Fibroblast of the aortic adventitia (primary cell): ENCODE measurements at regions not wholly inside any gene's neighbourhood (a gene's known extent, or its start where the extent isn't known, plus 50 kb on each side); places are given as distances from the start of the nearest gene placed in this dataset.

Experiments
- DNase-seq: peaks from one replicate; pipeline ENCODE4 v3.0.0-alpha.2; 2010; ENCODE audit warnings: low read depth
- H3K4me3 ChIP-seq: 2 replicates; pipeline ENCODE4 v1.5.1; 2011; ENCODE audit warnings: low read depth, mild to moderate bottlenecking, control low read depth, low read length, moderate library complexity
- CTCF ChIP-seq: IDR thresholded peaks from 2 replicates; pipeline ENCODE4 v1.5.1; 2011; ENCODE audit warnings: mild to moderate bottlenecking, low read length, control low read depth, inconsistent platforms; ENCODE audit not compliant: insufficient read depth

GRCh38 chr13:73335944-73336343 is 277.1 kb downstream of the KLF5 start:
- no peak for TF ChIP-seq CTCF
- no peak overlapping the region for H3K4me3 ChIP-seq
- no peak for DNase-seq

- TF ChIP-seq CTCF = no peak
- no peak overlapping the region for H3K4me3 ChIP-seq
- peak; percentile 20 for DNase-seq
These were observed 276.4 kb downstream of the KLF5 start for GRCh38 chr13:73335210-73335609.

GRCh38 chr13:73334445-73334844 is 275.6 kb downstream of the KLF5 start:
- DNase-seq = no peak
- no peak for TF ChIP-seq CTCF
- H3K4me3 ChIP-seq = no peak overlapping the region

- no peak for DNase-seq
- TF ChIP-seq CTCF = no peak
These were observed 272.8 kb downstream of the KLF5 start for GRCh38 chr13:73331556-73331955.

GRCh38 chr13:73329355-73329754 is 270.6 kb downstream of the KLF5 start:
- H3K4me3 ChIP-seq = no peak overlapping the region
- TF ChIP-seq CTCF = no peak
- no peak for DNase-seq

More at GRCh38 chr13:73331556-73331955, 272.8 kb downstream of the KLF5 start:
- no peak overlapping the region for H3K4me3 ChIP-seq

- no peak overlapping the region for H3K4me3 ChIP-seq
- no peak for TF ChIP-seq CTCF
These were observed 268.8 kb downstream of the KLF5 start for GRCh38 chr13:73327579-73327978.

More at GRCh38 chr13:73327579-73327978, 268.8 kb downstream of the KLF5 start:
- DNase-seq = no peak
